Testis (tissue), 2 donors: ENCODE measurements at regions not wholly inside any gene's neighbourhood (a gene's known extent, or its start where the extent isn't known, plus 50 kb on each side); places are given as distances from the start of the nearest gene placed in this dataset.
"Not testable (repeated sequence)": the region's sequence is repeated elsewhere in the genome, so short reads cannot be mapped to it uniquely, and the experiment has no call there.

Source experiments
- DNase-seq: peaks from one replicate; pipeline ENCODE4 v3.0.0-alpha.2; 2019
- H3K27ac ChIP-seq, 2 donors: fragments of 200-600 bp; sonication (generic); one replicate each; pipeline ENCODE4 v1.5.1; 2019
- H3K27me3 ChIP-seq: fragments of 200-600 bp; sonication (generic); one replicate; pipeline ENCODE4 v1.5.1; 2019
- H3K36me3 ChIP-seq: fragments of 200-600 bp; sonication (generic); one replicate; pipeline ENCODE4 v1.5.1; 2017; ENCODE audit warnings: low read depth; ENCODE audit errors: missing control alignments
- H3K4me1 ChIP-seq: fragments of 200-600 bp; sonication (generic); one replicate; pipeline ENCODE4 v1.5.1; 2019
- H3K4me3 ChIP-seq, 2 donors: fragments of 200-600 bp; sonication (generic); one replicate each; pipeline ENCODE4 v1.5.1; 2017 to 2019
- H3K9me3 ChIP-seq: fragments of 200-600 bp; sonication (generic); one replicate; pipeline ENCODE4 v1.5.1; 2017
- CTCF ChIP-seq, 3 experiments: fragments of 450-650 bp in 2 of 3; fragments of 200-600 bp in 1 of 3; sonication (generic) in 1 of 3; IDR thresholded peaks; one replicate each; pipeline ENCODE4 v1.5.1; 2016 to 2019; ENCODE audit warnings: antibody characterized with exemption in 3 of 3, mild to moderate bottlenecking in 2 of 3, moderate library complexity in 1 of 3
- POLR2A ChIP-seq: fragments of 450-650 bp; IDR thresholded peaks from one replicate; pipeline ENCODE4 v1.6.1; 2017; ENCODE audit warnings: antibody characterized with exemption, mild to moderate bottlenecking, moderate library complexity
- WGBS, 2 donors: methylation state at CpG; one replicate each; pipeline ENCODE4 v1.1.5; 2018; 5-methylcytosine and 5-hydroxymethylcytosine counted together
- intact Hi-C: fragments of 100-400 bp; cut with DNase I; formaldehyde crosslinking; loops from one replicate; pipeline ENCODE4 v1.15.1; 2023; ENCODE audit warnings: low total_unique reads

GRCh38 chr2:67585400-67585799 lies 188.3 kb downstream of the ETAA1 start:
- DNase-seq, result no peak
- Histone ChIP-seq H3K27ac (no peak overlapping the region), H3K36me3 (no peaks in the 10 kb centered on the region), H3K4me1 (no peaks in the 10 kb centered on the region), H3K27me3 (no peaks in the 10 kb centered on the region), H3K9me3 (no peaks in the 10 kb centered on the region), H3K4me3 (no peak overlapping the region)
- intact Hi-C loops, result no loop called here
- no peak for TF ChIP-seq POLR2A
- no peak for TF ChIP-seq CTCF (IDR thresholded peaks at IDR 0.05)

- 82 to 86% methylated on average over 5 to 6 of the region's 6 CpGs for WGBS, 2 donors
- H3K27me3 ChIP-seq, H3K36me3 ChIP-seq, H3K4me1 ChIP-seq, H3K4me3 ChIP-seq, intact Hi-C loops, H3K27ac ChIP-seq, H3K9me3 ChIP-seq, DNase-seq: not testable (repeated sequence)
Measured at GRCh38 chr2:67589121-67589520, 192.0 kb downstream of the ETAA1 start.

GRCh38 chr2:67594522-67594921 lies 197.4 kb downstream of the ETAA1 start:
- H3K9me3 ChIP-seq, intact Hi-C loops, H3K4me3 ChIP-seq, H3K27ac ChIP-seq, H3K27me3 ChIP-seq, H3K4me1 ChIP-seq, DNase-seq, H3K36me3 ChIP-seq: not testable (repeated sequence)

- H3K36me3 ChIP-seq, result no peaks in the 10 kb centered on the region
- no peaks in the 10 kb centered on the region for H3K4me1 ChIP-seq
- no peak overlapping the region for H3K4me3 ChIP-seq
- no peaks in the 10 kb centered on the region for H3K27me3 ChIP-seq
- intact Hi-C loops, result no loop called here
- TF ChIP-seq CTCF (IDR thresholded peaks at IDR 0.05) (no peak), POLR2A (no peak)
- no peak overlapping the region for H3K27ac ChIP-seq
- no peaks in the 10 kb centered on the region for H3K9me3 ChIP-seq
- no peak for DNase-seq
Measured at GRCh38 chr2:67596871-67597270, 199.7 kb downstream of the ETAA1 start.

- intact Hi-C loops, result no loop called here
- no peak for DNase-seq
- H3K27me3 ChIP-seq, result no peaks in the 10 kb centered on the region
- H3K9me3 ChIP-seq, result no peaks in the 10 kb centered on the region
- TF ChIP-seq CTCF (IDR thresholded peaks at IDR 0.05) (no peak), POLR2A (no peak)
- no peaks in the 10 kb centered on the region for H3K36me3 ChIP-seq
- no peaks in the 10 kb centered on the region for H3K4me1 ChIP-seq
- no peak overlapping the region for H3K4me3 ChIP-seq
- no peak overlapping the region for H3K27ac ChIP-seq
Measured at GRCh38 chr2:67599561-67599960, 202.4 kb downstream of the ETAA1 start.

- H3K27me3 ChIP-seq, result no peaks in the 10 kb centered on the region
- intact Hi-C loops, result no loop called here
- no peaks in the 10 kb centered on the region for H3K36me3 ChIP-seq
- H3K4me3 ChIP-seq, result peak overlapping the region in 1 of 2 donors; percentile 4
- no peaks in the 10 kb centered on the region for H3K9me3 ChIP-seq
- 52 to 68% methylated on average over 10 of the region's 10 CpGs for WGBS, 2 donors
- no peak overlapping the region for H3K27ac ChIP-seq
- no peak for TF ChIP-seq CTCF (IDR thresholded peaks at IDR 0.05)
- no peak for TF ChIP-seq POLR2A
- peak; percentile 47 for DNase-seq
- H3K4me1 ChIP-seq, result no peaks in the 10 kb centered on the region
Measured at GRCh38 chr2:67600222-67600871, 203.2 kb downstream of the ETAA1 start.
